GM19455 (cell line): ENCODE measurements at regions not wholly inside any gene's neighbourhood (a gene's known extent, or its start where the extent isn't known, plus 50 kb on each side); places are given as distances from the start of the nearest gene placed in this dataset.
"Not testable (repeated sequence)": the region's sequence is repeated elsewhere in the genome, so short reads cannot be mapped to it uniquely, and the experiment has no call there.

Experiments used
- ATAC-seq: cut with Tn5 transposase; IDR thresholded peaks from one replicate; pipeline ENCODE4 v1.9.1; 2021; ENCODE audit not compliant: unreplicated experiment

- ATAC-seq: no peak
Measured at GRCh38 chr2:12605366-12605765, 111.4 kb upstream of the TRIB2 start.

GRCh38 chr2:12605936-12606335 is 110.8 kb upstream of the TRIB2 start:
- ATAC-seq: no peak

- no peak for ATAC-seq
Measured at GRCh38 chr2:12606472-12607000, 110.2 kb upstream of the TRIB2 start.

GRCh38 chr2:12607971-12608370 is 108.8 kb upstream of the TRIB2 start:
- ATAC-seq: no peak

- no peak for ATAC-seq
Measured at GRCh38 chr2:12610314-12610713, 106.4 kb upstream of the TRIB2 start.

- no peak for ATAC-seq
Measured at GRCh38 chr2:12612168-12612567, 104.6 kb upstream of the TRIB2 start.

- no peak for ATAC-seq
Measured at GRCh38 chr2:12612671-12613070, 104.1 kb upstream of the TRIB2 start.

GRCh38 chr2:12613137-12613835 is 103.5 kb upstream of the TRIB2 start:
- no peak for ATAC-seq

- ATAC-seq: no peak
Measured at GRCh38 chr2:12615509-12615908, 101.2 kb upstream of the TRIB2 start.

GRCh38 chr2:12616456-12617156 is 100.1 kb upstream of the TRIB2 start:
- no peak for ATAC-seq

- no peak for ATAC-seq
Measured at GRCh38 chr2:12617366-12617765, 99.4 kb upstream of the TRIB2 start.

GRCh38 chr2:12617853-12618252 is 98.9 kb upstream of the TRIB2 start:
- no peak for ATAC-seq

- no peak for ATAC-seq
Measured at GRCh38 chr2:12618576-12618975, 98.2 kb upstream of the TRIB2 start.

GRCh38 chr2:12619975-12620374 is 96.8 kb upstream of the TRIB2 start:
- ATAC-seq: no peak

GRCh38 chr2:12620759-12621158 is 96.0 kb upstream of the TRIB2 start:
- no peak for ATAC-seq

GRCh38 chr2:12623051-12623450 is 93.7 kb upstream of the TRIB2 start:
- ATAC-seq: no peak

- ATAC-seq: no peak
Measured at GRCh38 chr2:12624384-12624783, 92.4 kb upstream of the TRIB2 start.

- ATAC-seq: no peak
Measured at GRCh38 chr2:12624905-12625598, 91.7 kb upstream of the TRIB2 start.

- ATAC-seq: not testable (repeated sequence)
Measured at GRCh38 chr2:12628541-12628940, 88.2 kb upstream of the TRIB2 start.

GRCh38 chr2:12636837-12637581 is 79.7 kb upstream of the TRIB2 start:
- no peak for ATAC-seq

- ATAC-seq: no peak
Measured at GRCh38 chr2:12637754-12638153, 79.0 kb upstream of the TRIB2 start.
